Activated CD4-positive, alpha-beta T cell treated with anti-CD3 and anti-CD28 coated beads, Interleukin-2, Interleukin-6, amounts not matched to agents 100 ng/mL and 50 ng/mL, durations not matched to agents 16 hours and 8 hours (primary cell): ENCODE measurements at regions not wholly inside any gene's neighbourhood (a gene's known extent, or its start where the extent isn't known, plus 50 kb on each side); places are given as distances from the start of the nearest gene placed in this dataset.

Experiments used
- DNase-seq: peaks from one replicate; pipeline ENCODE4 v3.0.0-alpha.2; 2020

DNA sequence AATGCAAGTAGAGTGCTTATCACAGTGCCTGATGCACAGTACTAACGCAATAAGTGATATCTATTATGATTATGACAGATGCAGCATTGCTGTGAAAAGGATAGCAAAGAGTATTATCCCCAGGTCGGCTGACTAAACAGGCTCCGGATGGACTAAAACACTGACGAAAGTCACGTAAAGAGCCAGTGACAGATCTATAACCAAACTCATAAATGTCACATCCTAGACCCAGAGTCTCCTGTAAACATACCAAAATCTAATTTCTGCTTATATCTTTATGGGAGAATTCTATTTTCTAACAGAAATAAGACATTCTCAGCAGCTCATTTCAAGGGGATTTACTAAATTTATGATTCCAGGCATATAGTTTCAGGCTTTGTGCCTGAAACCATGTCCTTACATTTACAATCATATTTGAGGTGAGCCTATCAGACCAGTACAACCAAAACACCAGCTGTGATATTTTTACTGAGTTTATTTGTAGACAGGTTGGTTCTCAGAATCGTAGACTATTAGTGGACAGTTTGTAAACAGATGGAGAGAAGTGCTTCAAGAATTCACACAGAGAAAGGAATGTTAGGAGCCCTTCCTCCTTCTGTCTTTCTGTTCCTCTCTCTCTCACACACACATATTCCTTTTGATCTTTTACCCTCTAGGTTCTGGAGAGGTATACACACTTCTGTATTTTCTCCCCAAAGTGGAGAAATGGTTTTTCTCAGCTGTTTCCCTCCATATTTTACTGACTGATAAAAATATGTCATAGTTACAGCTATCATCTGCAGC, 52.4 kb upstream of the WDR26 start:
- DNase-seq = no peak

DNA sequence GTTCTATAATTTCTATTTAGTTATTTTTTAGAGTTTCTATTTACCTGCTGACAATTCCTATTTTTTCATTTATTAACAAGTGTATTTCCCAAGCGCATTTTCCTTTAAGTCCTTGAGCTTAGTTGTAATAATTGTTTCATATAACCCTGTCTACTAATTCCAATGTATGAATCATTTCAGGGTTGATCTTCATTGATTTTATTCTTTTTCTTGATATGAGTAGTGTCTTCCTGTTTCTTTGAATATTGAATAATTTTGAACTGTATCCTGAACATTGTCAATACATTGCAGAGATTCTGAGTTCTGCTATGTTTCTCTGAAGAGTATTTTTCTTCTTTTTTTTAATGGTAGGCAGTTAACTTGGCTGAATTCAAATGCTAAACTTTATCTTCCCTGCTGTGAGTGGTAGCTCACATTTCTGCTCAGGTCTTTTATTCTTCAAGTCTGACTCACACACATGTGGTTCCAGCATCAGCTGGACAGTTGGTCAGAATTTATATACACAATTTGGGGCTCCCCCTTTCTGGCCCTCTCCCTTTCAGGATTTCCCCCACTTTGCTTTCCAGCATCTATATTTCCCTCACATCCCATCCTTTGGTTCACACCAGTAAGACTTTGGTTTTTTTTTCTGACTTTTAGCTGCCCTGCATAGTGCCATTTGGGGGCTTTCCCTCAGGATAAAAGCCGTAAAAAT, 54.4 kb upstream of the WDR26 start:
- DNase-seq = peak; percentile 37

DNA sequence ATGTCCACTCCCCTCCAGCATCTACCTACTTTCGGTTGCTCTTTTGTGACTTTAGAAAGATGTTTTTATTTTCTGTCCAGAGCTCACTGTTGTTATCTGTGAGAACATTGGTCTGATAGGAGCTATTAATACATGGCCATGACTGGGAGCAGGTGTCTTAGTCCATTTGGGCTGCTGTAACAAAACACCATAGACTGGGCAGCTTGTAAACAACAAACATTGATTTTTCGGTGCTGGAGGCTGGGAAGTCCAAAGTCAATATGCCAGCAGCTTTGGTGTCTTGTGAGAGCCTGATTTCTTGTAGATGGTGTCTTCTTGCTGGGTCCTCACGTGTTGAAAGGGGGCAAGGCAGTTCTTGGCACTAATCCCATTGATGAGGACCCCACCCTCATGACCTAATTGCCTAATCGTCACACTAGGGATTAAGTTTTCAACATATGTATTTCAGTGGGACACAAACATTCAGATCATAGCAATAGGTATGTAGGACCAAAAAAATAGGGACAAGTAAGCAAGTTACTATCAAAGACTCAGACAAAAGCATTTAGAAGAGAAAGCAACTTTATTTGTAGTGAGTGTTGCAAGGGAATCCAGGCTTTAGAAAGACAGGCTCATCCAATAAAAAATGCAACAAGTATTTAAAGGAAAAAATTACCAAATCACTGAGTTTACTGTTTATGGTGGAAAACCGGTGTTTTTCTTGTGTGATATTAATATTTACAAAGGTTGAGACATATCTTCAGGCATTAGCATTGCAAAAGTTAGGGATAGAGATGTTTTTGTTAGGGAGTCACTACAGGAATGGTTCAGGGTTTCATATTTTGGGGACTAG, 55.2 kb upstream of the WDR26 start:
- no peak for DNase-seq

DNA sequence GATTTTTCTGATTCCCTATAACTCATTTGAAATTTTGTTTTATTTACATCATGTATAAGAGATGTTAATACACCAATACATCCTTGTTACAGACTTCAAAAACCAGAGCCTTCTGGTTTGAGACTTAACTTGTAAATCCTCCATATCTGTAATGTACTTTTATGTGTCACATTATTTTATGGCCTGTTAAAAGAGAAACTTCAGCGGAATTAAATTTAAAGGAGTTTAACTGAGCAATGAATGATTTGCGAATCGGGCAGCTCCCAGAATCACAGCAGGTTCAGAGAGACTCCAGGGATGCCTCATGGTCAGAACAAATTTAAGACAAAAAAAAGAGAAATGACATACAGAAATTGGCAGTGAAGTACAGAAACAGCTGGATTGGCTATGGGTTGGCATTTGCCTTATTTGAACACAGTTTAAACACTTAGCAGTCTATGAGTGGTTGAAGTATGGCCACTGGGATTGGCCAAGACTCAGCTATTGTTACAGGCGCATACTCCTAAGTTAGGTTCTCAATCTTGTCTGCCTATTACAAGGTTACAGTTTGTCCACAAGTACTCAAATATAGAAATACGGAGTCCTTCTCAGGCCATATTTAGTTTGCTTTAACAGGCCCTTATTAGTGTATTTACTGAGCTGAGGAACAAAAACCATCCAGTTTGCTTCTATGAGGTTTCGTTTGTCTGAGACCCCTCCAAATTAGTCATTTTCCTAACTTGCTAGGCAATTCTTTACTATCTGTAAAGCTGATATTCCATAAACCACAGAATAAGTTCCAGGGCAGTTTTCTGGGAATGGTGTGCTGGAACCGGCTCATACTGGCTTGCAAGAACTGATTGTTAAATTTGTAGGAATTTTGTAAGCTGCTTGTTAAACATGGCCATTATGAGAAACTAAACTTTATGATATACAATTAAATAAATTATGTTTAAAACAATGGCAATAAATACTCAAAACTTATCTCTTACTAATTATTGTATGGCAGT, 56.2 kb upstream of the WDR26 start:
- no peak for DNase-seq

DNA sequence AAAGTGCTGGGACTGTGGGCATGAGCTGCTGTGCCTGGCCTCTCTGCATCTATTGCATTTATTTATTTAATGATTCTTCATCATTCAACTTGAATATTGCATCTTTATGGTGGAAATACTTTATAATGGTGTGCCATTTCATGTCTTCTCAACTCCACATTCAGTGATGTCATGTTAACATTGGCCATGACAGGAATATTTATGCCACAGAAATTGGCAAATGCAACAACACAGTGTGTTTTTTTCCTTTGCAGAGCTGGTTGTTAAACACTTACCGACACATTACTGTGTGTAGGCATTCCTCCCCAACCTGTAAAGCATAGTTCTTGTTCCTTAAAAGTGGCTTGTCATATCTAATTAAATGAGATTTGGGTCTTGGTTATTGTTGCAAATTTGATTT, 57.4 kb upstream of the WDR26 start:
- DNase-seq = no peak

DNA sequence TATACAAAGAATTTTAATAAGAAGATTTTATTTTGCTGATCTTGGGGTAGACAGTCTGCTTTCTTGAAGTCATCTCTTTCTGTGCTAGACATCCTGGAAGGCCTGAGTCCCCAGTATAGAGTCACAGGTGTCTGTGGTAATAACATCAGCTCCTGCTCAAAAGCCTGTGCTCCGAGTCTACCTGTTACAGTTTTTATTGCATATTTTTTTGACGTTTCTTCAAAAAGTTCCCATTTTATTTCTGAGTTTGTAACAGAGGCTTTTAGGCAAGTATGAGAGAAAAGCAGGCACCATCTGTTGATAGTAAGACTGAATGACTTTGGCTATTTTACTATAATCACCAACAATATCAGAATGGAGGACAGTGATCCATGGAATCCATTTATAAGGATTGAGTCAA, 58.0 kb upstream of the WDR26 start:
- no peak for DNase-seq

DNA sequence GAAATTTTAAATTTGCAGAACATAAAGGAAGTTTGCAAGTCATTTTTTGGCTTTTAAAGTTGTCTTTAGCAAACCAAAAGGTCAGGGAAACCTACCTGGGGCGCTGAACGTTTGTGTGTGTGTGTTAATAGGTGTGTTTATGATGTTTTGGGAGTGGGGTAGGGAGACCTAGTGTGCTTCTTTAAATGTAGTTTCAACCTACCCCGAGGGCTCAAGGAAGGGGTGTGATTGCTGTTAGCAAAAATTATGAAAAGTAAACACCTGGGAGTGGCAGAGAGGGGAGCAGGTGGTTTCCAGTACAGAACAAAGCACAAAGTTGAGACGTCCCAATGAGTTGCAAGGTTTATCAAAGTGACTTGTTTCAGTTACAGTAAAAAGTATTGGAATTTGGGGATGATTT, 58.7 kb upstream of the WDR26 start:
- DNase-seq = no peak

DNA sequence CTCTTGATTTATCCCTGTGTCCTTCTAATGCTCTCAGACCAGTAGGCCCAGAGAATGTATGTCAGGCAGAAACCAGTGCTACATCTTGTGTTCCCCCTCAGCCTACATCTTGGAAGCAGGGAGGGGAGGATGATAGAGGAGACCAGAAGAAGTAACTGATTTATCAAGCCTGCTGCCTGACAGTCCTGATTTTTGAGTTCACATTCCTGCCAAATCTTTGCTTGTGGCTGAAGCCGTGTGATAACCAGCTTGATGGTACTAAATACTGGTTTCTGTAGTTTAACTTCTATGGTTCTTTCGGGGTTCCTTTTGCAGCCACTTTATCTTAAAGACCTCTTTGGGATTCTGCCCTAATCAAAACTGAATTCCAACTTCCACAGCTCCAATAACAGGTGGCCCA, 59.7 kb upstream of the WDR26 start:
- DNase-seq = no peak

DNA sequence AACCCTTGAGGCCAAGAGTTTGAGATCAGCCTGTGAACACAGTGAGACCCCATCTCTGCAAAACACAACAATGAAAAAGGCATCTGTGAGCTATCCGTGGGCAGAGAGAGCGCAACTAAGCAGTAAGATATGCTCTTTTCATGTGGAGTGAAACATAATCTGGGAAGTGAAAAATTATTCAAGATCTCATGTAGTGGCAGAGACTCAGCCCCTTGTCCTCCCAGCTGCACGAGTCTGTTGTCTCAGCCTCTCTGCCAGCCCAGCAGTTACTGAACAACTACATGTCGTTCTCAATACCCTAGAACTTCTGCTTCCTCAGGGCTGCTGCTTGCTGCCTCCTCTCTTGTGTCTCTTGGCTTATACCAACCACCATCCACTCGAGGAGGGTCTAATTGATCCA, 61.3 kb upstream of the WDR26 start:
- no peak for DNase-seq

DNA sequence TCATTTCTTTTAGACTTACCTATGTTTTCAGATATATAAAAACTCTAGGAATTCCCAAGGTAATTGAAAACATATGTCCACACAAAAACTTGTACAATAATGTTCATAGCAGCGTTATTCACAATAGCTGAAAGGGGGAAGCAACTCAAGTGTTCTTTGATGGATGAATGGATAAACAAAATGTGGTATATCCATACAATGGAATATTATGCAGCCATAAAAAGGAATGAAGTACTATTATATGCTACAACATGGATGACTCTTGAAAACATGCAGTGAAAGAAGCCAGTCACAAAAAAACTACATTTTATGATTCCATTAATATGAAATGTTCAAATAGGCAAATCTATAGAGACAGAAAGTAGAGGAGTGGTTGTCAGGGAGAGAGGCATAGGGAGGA, 62.2 kb upstream of the WDR26 start:
- DNase-seq = no peak

DNA sequence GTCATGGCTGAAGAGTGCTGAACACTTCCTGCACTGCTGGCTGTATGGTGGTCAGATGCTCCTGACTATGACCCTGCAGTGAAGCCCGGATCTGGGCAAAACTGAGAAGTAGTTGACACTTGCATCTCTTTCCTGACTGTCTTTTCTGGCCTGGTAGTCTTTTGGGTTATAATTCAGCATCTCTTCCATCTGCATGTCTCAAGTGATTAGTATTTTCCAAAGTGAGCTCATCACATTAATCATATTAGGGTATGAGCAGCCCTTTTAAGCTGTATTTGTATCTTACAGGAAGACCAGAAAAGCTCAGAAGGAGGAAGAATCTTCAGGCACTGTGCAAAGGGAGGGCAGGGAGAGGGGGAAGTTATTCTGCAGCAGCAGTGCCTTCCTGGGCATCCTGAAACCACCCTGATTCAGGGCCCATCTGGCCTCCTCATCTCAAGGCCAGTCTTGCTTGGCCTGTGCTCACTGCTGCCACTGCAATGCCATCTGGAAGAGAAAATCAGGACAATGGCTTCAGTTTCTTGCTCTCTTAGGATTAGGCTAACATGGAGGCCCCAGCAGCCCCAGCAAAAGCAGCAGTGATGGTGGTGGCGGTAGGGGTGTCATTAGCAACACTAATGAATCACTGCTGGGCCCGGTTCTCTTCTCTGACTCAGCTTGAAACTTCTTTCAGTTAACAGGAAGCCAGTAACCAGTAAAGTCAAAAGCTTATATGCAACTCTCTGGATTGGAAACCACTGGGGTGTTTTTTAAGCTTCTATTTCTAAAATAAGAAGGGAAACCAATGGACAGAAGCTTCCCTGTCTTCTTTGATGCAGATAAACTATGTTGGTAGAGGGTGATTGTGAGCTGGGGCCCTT, 63.3 kb upstream of the WDR26 start:
- peak; percentile 94 for DNase-seq

DNA sequence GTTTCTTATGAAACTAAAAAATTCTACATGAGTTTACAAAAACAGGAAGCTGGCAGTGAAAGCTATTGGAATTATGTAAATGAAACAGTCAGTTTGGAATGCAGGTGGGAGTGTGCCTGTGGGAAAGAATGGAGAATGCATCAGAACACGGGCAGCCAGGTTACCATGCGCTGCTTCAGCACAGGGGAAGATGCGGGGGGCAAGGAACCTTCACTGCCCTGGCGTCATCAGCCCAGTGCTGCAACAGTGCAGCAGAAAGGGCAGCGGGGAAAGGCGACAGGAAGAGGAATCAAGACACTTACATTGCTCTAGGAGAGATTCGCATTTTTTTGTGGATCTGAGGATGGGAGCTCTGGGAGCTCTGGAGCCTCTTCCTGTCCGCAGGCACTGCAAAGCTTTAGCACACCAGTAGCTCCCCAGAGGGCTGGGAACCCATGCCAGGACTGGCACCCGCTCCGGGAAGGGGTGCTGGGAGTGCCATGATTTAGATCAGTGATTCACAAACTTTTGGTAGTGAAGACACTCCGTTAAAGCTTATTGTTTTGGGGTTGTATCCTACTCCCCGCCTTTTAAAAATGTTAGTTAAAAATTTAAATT, 64.1 kb upstream of the WDR26 start:
- DNase-seq = no peak

DNA sequence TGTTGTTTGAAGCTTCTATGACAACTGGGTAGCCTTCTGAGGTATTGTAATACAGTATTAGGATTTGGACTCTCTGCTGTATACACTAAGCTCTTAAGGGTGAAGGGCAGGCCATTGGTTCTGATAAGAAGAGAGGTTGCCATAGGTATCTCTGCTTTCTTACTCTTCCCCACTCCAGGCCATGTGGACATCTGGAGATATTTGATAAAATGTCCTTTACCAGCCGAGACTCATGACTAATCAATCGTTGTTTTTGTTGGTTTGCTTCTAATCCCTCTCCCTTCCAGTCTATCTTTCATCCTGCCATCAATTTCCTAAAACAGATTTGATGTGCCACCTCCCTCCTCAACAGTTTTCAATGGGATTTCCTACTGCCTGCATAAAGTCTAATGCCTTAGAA, 64.6 kb upstream of the WDR26 start:
- DNase-seq = no peak

DNA sequence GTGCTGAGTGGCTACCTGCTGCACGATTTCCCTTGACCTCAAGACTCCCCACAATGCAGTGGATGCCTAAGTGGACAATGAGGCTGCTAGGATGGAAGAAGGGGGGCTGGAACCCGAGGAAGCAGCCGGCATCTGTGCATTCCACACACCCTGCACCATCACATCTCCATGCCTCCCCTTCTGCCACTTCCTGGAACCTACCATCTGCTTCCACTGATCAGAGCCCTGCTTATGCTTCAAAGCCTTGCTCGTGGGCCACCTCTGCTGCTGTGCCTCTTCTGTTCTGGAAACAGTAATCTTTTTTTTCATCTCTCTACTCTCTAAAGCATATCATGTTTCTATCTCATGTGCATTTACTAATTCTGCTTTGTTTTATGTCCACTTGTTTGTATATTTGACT, 66.2 kb upstream of the WDR26 start:
- no peak for DNase-seq

DNA sequence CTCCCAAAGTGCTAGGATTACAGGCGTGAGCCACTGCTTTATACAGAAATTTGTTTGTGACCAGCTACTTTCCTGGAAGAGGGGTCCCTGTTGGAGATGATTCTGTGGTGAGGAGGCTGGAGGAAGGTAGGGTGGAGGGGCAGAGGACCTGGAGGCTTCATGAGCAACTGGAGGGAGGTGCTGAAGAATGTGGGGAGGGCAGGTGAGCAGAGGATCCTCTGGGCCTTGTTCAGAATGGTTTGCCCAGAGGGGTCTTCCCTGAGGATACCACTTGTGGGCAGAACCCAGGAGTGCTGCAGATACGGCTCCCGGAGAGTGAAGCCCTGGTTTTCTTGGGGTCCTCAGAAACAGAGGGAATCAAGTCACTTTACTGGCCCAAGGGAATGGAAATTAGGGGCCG, 67.2 kb upstream of the WDR26 start:
- DNase-seq = no peak

DNA sequence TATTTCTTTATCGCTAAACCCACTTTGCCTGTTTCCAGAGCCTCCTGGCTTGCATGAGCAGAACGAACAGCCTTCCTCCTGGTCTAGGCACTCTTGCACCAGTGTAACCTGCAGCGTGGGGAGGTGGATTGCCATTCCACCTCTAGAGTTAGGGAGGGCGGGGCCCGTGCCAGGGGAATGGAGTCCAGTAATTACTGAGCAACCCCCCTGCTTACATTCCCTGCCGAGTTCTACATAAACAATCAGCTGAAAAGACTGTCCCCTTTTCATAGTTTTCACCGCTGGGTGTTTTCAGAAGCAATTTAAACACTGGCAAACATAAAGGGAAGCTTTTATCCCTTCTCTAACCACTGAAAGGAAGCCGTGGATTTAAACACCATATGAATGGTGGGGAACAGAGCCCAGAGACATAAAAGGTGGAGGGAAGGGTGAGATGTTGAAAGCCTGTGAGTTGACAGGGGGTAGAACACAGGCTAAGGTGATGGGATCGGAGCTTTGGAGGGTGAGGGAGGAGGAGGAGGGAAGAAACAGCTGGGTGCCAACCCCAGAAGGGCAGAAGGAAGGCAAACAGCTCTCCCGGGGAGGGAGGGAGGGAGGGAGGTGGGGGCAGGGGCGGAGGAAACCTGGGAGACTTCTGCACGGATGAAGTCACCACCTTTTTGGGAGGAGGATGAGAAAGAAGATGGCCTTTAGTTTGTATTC, 68.0 kb upstream of the WDR26 start:
- DNase-seq = no peak

DNA sequence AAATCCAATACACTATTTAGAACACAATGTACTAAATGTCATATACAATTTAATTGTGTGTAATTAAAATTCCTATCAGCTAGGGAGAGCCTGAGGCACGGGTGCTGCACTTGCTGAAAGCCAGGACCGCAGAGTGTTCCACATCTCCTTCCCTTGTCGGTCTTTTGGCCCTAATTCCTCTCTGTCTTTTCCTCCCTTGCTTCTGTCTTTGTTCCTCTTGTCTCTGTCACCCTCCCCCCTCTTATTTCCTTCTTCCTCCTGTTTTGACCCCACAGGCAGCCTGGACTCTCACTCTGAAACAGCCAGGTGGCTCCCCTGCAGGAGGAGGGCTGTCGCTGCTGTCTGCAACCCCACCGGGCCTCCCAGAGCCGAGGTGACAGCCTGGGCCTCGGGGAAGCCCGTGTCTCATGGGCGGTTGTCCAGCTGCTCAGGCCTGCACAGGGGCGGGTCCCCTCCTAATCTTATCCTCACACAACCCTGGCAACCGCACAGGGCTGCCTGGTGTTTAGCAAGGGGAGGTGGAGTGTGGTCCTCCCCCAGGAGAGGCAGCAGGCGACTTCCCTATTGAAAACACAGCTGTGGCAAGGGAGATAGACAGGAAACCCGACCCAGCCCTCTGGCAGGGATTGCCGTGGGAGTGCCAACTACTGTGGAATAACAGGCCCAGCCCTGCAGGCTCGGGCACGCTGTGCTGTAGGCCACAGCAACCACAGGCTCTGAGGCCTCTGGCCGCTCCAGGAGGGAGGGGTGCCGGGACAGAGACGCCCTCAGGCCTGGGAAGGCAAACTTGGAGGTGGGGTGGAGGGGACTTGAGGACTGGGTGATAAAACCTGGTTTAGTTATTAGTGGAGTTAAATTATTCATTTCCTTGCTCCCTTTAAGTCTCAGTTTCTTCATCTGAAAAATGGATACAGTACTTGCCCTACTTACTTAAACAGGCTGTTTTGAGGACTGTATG, 68.8 kb upstream of the WDR26 start:
- DNase-seq = peak; percentile 69

DNA sequence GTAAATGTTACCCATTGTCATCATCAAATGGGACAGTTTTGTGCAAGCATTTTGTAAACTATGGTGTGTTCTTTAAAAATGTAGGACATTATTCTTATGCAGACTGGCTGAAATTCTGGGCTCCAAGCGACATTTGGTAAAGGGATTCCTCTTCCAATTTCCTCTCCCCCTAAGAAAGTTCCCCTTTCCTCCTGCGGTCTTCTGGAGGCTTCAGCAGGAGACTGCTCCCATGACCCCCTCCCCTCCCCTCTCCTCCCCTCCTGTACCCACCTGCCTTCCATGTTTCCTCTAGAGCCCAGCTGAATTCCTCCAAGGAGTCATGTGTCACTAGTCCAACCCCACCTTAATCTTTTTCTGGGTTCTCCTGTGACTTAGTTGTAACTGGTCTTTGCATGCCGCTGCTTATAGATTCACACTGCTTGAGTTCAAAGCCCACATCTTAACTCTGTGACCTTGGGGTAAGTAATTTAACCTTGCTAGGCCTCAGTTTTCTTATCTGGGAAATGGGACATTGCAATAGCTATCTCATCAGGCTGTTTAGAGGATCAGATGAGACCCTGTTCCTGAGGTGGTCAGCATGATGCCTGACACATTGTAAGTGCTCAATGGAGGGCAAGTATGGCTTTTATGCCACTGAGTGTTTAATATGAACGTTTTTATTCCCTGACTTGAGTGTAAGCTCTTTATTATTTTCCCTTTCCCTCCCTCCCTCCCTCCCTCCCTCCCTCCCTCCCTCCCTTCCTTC, 69.9 kb upstream of the WDR26 start:
- DNase-seq = no peak
